DND-41 (cell line): ENCODE measurements at regions not wholly inside any gene's neighbourhood (a gene's known extent, or its start where the extent isn't known, plus 50 kb on each side); places are given as distances from the start of the nearest gene placed in this dataset.

Experiments used
- ATAC-seq: fragments of 200-7000 bp; cut with Tn5 transposase; 3 replicates; pipeline ENCODE4 v1.9.1; 2021; ENCODE audit warnings: low read depth; ENCODE audit not compliant: insufficient read depth
- DNase-seq: peaks from one replicate; pipeline ENCODE4 v3.0.0-alpha.2; 2020
- H2AFZ ChIP-seq: 2 replicates; pipeline ENCODE4 v1.6.0; 2012; ENCODE audit warnings: low read depth, low read length
- H3K27ac ChIP-seq: 2 replicates; pipeline ENCODE4 v1.5.1; 2012; ENCODE audit warnings: low read length, inconsistent platforms
- H3K27me3 ChIP-seq: fragments of 200-600 bp; sonication (generic); 2 replicates; pipeline ENCODE4 v1.6.0; 2012; ENCODE audit warnings: low read length, mild to moderate bottlenecking, inconsistent platforms; ENCODE audit not compliant: insufficient read depth, poor library complexity
- H3K36me3 ChIP-seq: 2 replicates; pipeline ENCODE4 v1.5.1; 2012; ENCODE audit warnings: low read length, inconsistent platforms; ENCODE audit not compliant: insufficient read depth
- H3K4me1 ChIP-seq: 2 replicates; pipeline ENCODE4 v1.5.1; 2012; ENCODE audit warnings: mild to moderate bottlenecking, low read length; ENCODE audit not compliant: insufficient read depth
- H3K4me2 ChIP-seq: 2 replicates; pipeline ENCODE4 v1.6.0; 2012; ENCODE audit warnings: mild to moderate bottlenecking, moderate library complexity, low read length, inconsistent platforms; ENCODE audit not compliant: insufficient read depth
- H3K4me3 ChIP-seq, 2 experiments: fragments of 200-600 bp in 1 of 2; shearing (Covaris generic) in 1 of 2; 2 replicates each; pipeline ENCODE4 v1.5.1; 2012 to 2016; ENCODE audit warnings: inconsistent platforms in 2 of 2, low read length in 2 of 2, mild to moderate bottlenecking in 2 of 2, low read depth in 1 of 2, moderate library complexity in 1 of 2
- H3K79me2 ChIP-seq: 2 replicates; pipeline ENCODE4 v1.6.0; 2012; ENCODE audit warnings: low read length, inconsistent platforms; ENCODE audit not compliant: insufficient read depth
- H3K9ac ChIP-seq: 2 replicates; pipeline ENCODE4 v1.6.0; 2012; ENCODE audit warnings: low read depth, mild to moderate bottlenecking, inconsistent platforms, low read length, moderate library complexity
- H3K9me3 ChIP-seq: 2 replicates; pipeline ENCODE4 v1.5.1; 2012; ENCODE audit warnings: low read length, moderate library complexity, mild to moderate bottlenecking, inconsistent platforms; ENCODE audit not compliant: insufficient read depth, severe bottlenecking
- H4K20me1 ChIP-seq: 2 replicates; pipeline ENCODE4 v1.6.0; 2012; ENCODE audit warnings: low read length; ENCODE audit not compliant: insufficient read depth
- CTCF ChIP-seq: IDR thresholded peaks from 2 replicates; pipeline ENCODE4 v1.5.1; 2012; ENCODE audit warnings: borderline replicate concordance, low read length, moderate library complexity, mild to moderate bottlenecking; ENCODE audit not compliant: poor library complexity, severe bottlenecking; ENCODE audit errors: extremely low read depth
- EZH2 ChIP-seq: IDR thresholded peaks from 3 replicates; pipeline ENCODE4 v1.6.1; 2012; ENCODE audit warnings: borderline replicate concordance, low read depth, mild to moderate bottlenecking, moderate library complexity, low read length, inconsistent platforms; ENCODE audit not compliant: severe bottlenecking

GRCh38 chr6:14272737-14273085 lies 155.1 kb downstream of the CD83 start:
- DNase-seq, result no peak

GRCh38 chr6:14273191-14273590 lies 155.6 kb downstream of the CD83 start:
- TF ChIP-seq CTCF (no peak), EZH2 (no peak)
- H3K4me2 ChIP-seq, result no peak overlapping the region
- H3K27ac ChIP-seq, result no peak overlapping the region

More at GRCh38 chr6:14272737-14273085, 155.1 kb downstream of the CD83 start:
- H3K4me2 ChIP-seq, result no peak overlapping the region
- no peak overlapping the region for H3K9ac ChIP-seq
- TF ChIP-seq CTCF (no peak), EZH2 (no peak)
- no peak overlapping the region for H3K4me3 ChIP-seq
- 0 out of 2 replicates have a peak overlapping the region, but pooled peaks have one; percentile 5 for H3K27ac ChIP-seq
- H3K36me3 ChIP-seq, result no peaks in the 10 kb centered on the region
- peaks cover 58% of the 10 kb centered on the region for H3K4me1 ChIP-seq
- H4K20me1 ChIP-seq, result no peaks in the 10 kb centered on the region
- H3K9me3 ChIP-seq, result peaks cover 6% of the 10 kb centered on the region
- H3K79me2 ChIP-seq, result no peaks in the 10 kb centered on the region
- no peaks in the 10 kb centered on the region for H3K27me3 ChIP-seq
- ATAC-seq, result no peak
- H2AFZ ChIP-seq, result no peak overlapping the region

GRCh38 chr6:14274016-14274415 lies 156.4 kb downstream of the CD83 start:
- no peak overlapping the region for H2AFZ ChIP-seq
- H3K4me1 ChIP-seq, result peaks cover 67% of the 10 kb centered on the region
- H3K9ac ChIP-seq, result no peak overlapping the region
- TF ChIP-seq CTCF (no peak), EZH2 (no peak)
- no peaks in the 10 kb centered on the region for H3K79me2 ChIP-seq
- no peak for DNase-seq
- H4K20me1 ChIP-seq, result no peaks in the 10 kb centered on the region
- H3K36me3 ChIP-seq, result no peaks in the 10 kb centered on the region
- H3K9me3 ChIP-seq, result peaks cover 6% of the 10 kb centered on the region
- H3K27ac ChIP-seq, result peak overlapping the region; percentile 1; the same call in 1 of the 2 replicates
- H3K4me3 ChIP-seq, result no peak overlapping the region
- H3K4me2 ChIP-seq, result no peak overlapping the region
- no peaks in the 10 kb centered on the region for H3K27me3 ChIP-seq
- ATAC-seq, result no peak

More at GRCh38 chr6:14273191-14273590, 155.6 kb downstream of the CD83 start:
- H3K4me3 ChIP-seq, result no peak overlapping the region
- H3K79me2 ChIP-seq, result no peaks in the 10 kb centered on the region
- H3K9ac ChIP-seq, result no peak overlapping the region
- H3K9me3 ChIP-seq, result peaks cover 6% of the 10 kb centered on the region
- no peak overlapping the region for H2AFZ ChIP-seq
- DNase-seq, result no peak
- no peak for ATAC-seq
- no peaks in the 10 kb centered on the region for H3K27me3 ChIP-seq
- peaks cover 62% of the 10 kb centered on the region for H3K4me1 ChIP-seq
- H4K20me1 ChIP-seq, result no peaks in the 10 kb centered on the region
- no peaks in the 10 kb centered on the region for H3K36me3 ChIP-seq
